Nephron (organoid): ENCODE measurements at regions not wholly inside any gene's neighbourhood (a gene's known extent, or its start where the extent isn't known, plus 50 kb on each side); places are given as distances from the start of the nearest gene placed in this dataset.

Experiments
- H3K27ac Mint-ChIP-seq, 3 experiments: 2 replicates each; pipeline ENCODE4 v1.8.0; 2020; ENCODE audit warnings: mixed read lengths in 3 of 3, mild to moderate bottlenecking in 2 of 3, moderate library complexity in 1 of 3
- H3K27me3 Mint-ChIP-seq: 2 replicates; pipeline ENCODE4 v1.8.0; 2021; ENCODE audit warnings: low read depth, mild to moderate bottlenecking, moderate library complexity, mixed read lengths
- H3K36me3 Mint-ChIP-seq: 2 replicates; pipeline ENCODE4 v1.8.0; 2020; ENCODE audit warnings: low read depth, mixed read lengths
- H3K4me1 Mint-ChIP-seq: 2 replicates; pipeline ENCODE4 v1.8.0; 2020; ENCODE audit warnings: mixed read lengths
- H3K4me3 Mint-ChIP-seq, 3 experiments: 2 replicates each; pipeline ENCODE4 v1.8.0; 2020; ENCODE audit warnings: mild to moderate bottlenecking in 3 of 3, mixed read lengths in 3 of 3, moderate library complexity in 2 of 3
- H3K9me3 Mint-ChIP-seq: 2 replicates; pipeline ENCODE4 v1.8.0; 2020; ENCODE audit warnings: mixed read lengths
- TF ChIP-seq, protein P1 (sequence below), 3 experiments: fragments of 200-600 bp; sonication (generic); IDR thresholded peaks; one replicate each; pipeline ENCODE4 v1.5.0; 2021; ENCODE audit warnings: antibody characterized with exemption in 3 of 3; ENCODE audit not compliant: unreplicated experiment in 3 of 3

DNA sequence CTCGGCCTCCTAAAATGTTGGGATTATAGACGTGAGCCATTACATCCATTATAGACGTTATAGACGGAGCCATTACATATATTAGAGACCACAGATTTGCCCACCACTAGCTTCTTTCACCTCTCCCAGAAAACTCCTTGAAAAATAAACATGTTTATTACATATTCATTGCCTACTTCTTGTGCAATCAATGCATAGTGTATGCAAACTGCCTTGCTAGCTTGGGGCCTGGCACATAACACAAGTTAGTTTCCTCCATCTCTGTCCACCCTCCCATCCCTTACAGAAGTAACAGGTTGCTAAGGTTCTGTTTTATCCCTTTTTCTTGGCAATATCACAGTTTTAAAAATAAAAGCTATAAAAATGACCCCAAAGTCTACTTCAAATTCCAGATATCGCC, 66.4 kb upstream of the KRR1 start:
- Mint-ChIP-seq H3K36me3 (peaks cover under 1% of the 10 kb centered on the region), H3K27me3 (no peaks in the 10 kb centered on the region), H3K9me3 (no peaks in the 10 kb centered on the region), H3K4me1 (no peaks in the 10 kb centered on the region), H3K4me3 (no peak overlapping the region), H3K27ac (no peak overlapping the region)
- TF ChIP-seq, protein P1, sequence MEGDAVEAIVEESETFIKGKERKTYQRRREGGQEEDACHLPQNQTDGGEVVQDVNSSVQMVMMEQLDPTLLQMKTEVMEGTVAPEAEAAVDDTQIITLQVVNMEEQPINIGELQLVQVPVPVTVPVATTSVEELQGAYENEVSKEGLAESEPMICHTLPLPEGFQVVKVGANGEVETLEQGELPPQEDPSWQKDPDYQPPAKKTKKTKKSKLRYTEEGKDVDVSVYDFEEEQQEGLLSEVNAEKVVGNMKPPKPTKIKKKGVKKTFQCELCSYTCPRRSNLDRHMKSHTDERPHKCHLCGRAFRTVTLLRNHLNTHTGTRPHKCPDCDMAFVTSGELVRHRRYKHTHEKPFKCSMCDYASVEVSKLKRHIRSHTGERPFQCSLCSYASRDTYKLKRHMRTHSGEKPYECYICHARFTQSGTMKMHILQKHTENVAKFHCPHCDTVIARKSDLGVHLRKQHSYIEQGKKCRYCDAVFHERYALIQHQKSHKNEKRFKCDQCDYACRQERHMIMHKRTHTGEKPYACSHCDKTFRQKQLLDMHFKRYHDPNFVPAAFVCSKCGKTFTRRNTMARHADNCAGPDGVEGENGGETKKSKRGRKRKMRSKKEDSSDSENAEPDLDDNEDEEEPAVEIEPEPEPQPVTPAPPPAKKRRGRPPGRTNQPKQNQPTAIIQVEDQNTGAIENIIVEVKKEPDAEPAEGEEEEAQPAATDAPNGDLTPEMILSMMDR (IDR thresholded peaks at IDR 0.05; ENCODE audit: unreplicated experiment in 3 of 3): no peak

DNA sequence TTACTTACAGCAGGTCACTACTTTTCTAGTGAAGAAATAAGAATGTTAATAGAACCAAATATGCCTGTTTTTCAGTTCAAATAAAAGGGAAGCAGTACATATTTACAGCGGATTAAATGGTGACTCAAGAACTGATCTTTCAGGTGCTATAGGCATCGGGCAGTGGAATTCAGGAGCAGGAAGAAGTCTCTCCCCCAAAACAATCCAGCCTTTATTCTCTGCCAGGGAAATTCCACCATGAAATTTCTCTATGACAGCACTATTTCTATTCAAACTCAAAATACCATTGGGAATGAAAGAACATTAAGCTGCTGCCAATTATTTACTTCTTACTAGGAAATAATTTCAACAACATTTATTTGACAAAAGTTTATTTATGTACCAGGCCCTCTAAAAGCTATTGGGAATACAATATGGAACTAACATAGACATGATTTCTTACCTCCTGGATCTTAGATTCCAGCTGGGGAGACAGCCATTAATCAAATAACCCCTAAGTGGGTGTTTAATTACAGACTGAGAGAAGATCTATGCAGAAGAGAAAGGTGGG, 60.3 kb upstream of the KRR1 start:
- TF ChIP-seq, protein P1 (IDR thresholded peaks at IDR 0.05; ENCODE audit: unreplicated experiment in 3 of 3): no peak
- Mint-ChIP-seq H3K4me3 (no peak overlapping the region), H3K4me1 (peaks cover 22% of the 10 kb centered on the region), H3K27me3 (no peaks in the 10 kb centered on the region), H3K9me3 (peaks cover 10% of the 10 kb centered on the region), H3K36me3 (peaks cover 10% of the 10 kb centered on the region), H3K27ac (peak overlapping the region in 2 of 3 experiments; percentile 58 to 62)

DNA sequence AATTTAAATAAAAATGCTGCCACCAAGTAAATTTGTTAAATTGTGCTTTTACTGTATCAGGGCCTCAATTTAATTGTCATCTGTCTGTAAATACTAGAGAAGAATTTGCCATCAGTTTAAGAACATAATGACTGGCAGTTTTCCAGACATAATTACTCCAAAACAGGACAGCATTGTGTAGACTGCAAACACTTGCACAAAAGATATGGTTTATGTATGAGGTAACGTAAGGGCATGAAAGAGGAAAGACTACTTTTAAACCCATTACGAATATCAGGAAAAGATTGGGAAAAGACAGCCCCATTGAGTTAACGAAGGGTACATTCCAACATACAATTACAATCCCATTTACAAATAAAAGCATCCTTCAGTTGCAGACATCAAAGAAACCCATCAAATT, 59.8 kb upstream of the KRR1 start:
- Mint-ChIP-seq H3K4me3 (no peak overlapping the region), H3K27me3 (no peaks in the 10 kb centered on the region), H3K36me3 (peaks cover 10% of the 10 kb centered on the region), H3K27ac (peak overlapping the region in 2 of 3 experiments; percentile 23 to 31), H3K4me1 (peaks cover 22% of the 10 kb centered on the region), H3K9me3 (peaks cover 10% of the 10 kb centered on the region)
- TF ChIP-seq, protein P1 (IDR thresholded peaks at IDR 0.05; ENCODE audit: unreplicated experiment in 3 of 3): no peak

DNA sequence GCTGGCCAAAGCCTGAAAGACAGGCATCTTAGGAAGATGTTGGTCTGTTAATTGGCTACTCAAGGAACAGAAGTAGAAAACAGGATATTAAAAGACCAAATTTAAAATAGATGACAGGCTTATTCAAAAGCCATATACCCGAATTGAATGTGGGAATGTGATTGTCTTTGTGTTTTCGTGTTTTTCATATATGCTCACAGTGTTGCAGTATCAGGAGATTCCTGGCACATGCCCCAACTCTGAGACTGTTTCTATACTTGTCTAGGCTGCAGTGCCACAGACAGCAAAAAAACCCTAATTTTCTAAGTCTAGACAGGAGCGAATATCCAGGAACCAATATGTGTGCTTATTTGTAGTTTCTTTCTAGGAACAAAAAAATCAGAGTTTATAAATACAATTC, 57.4 kb upstream of the KRR1 start:
- Mint-ChIP-seq H3K4me1 (peaks cover 22% of the 10 kb centered on the region), H3K9me3 (peaks cover 20% of the 10 kb centered on the region)

DNA sequence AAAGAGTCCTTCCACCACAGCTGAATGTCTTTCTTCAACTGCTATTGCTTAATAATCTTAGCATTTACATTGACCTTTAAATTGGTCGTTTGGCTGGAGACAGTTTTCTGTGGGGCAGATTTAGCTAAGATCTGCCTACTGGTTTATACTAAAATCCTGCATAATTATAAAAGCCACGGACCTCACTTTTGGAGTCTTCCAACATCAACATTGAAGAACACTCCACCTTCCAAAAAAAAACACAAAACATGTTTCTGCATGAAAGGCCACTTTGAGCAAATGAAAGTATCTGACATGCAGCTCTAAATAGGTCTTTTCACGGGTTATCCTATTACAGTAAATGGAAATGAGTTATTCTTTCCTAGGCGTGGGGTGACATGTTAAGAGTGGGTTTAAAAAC, 57.0 kb upstream of the KRR1 start:
- Mint-ChIP-seq H3K9me3 (peaks cover 20% of the 10 kb centered on the region), H3K36me3 (peaks cover 17% of the 10 kb centered on the region), H3K4me1 (peaks cover 22% of the 10 kb centered on the region), H3K4me3 (no peak overlapping the region), H3K27ac (peak overlapping the region; percentile 50 to 82 (median 80)), H3K27me3 (no peaks in the 10 kb centered on the region)
- TF ChIP-seq, protein P1 (IDR thresholded peaks at IDR 0.05; ENCODE audit: unreplicated experiment in 3 of 3): no peak

More for the DNA sequence above, 57.4 kb upstream of the KRR1 start:
- Mint-ChIP-seq H3K36me3 (peaks cover 17% of the 10 kb centered on the region), H3K27me3 (no peaks in the 10 kb centered on the region), H3K4me3 (no peak overlapping the region), H3K27ac (peak overlapping the region; percentile 50 to 82 (median 80))
- TF ChIP-seq, protein P1 (IDR thresholded peaks at IDR 0.05; ENCODE audit: unreplicated experiment in 3 of 3): no peak

DNA sequence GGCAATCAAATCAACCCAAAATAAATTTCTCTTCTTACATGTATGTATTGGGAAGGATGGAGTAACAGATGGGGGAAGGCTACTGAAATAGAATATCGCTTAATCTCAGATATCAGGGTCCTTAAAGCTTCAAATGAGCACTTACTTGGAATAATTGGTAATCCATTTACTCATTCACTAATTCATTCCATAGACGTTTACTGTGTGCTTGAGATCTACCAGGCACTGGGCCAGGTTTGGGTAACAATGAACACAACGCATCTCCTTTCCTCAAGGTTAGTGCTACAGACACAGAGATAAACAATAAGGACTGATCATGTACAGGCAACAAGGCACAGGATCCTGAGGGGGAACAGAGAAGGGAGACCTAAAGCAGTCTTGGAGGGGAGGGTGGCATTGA, 54.4 kb upstream of the KRR1 start:
- Mint-ChIP-seq H3K27ac (no peak overlapping the region), H3K4me1 (peaks cover 18% of the 10 kb centered on the region), H3K36me3 (peaks cover 7% of the 10 kb centered on the region), H3K4me3 (no peak overlapping the region), H3K9me3 (peaks cover 10% of the 10 kb centered on the region), H3K27me3 (peaks cover 6% of the 10 kb centered on the region)
- TF ChIP-seq, protein P1 (IDR thresholded peaks at IDR 0.05; ENCODE audit: unreplicated experiment in 3 of 3): no peak
